ENCODE measurements at regions not wholly inside any gene's neighbourhood (a gene's known extent, or its start where the extent isn't known, plus 50 kb on each side); places are given as distances from the start of the nearest gene placed in this dataset.

- DNase-seq (ENCODE audit: low read depth), result no peak
These were observed 181.4 kb upstream of the TLE3 start for GRCh38 chr15:70279096-70279495.

GRCh38 chr15:70278644-70279043 lies 180.9 kb upstream of the TLE3 start:
- DNase-seq (ENCODE audit: low read depth), result no peak

GRCh38 chr15:70277556-70277955 lies 179.8 kb upstream of the TLE3 start:
- DNase-seq (ENCODE audit: low read depth), result no peak

GRCh38 chr15:70276401-70276800 lies 178.7 kb upstream of the TLE3 start:
- no peak for DNase-seq (ENCODE audit: low read depth)

- no peak for DNase-seq (ENCODE audit: low read depth)
These were observed 177.9 kb upstream of the TLE3 start for GRCh38 chr15:70275461-70276138.

DNA sequence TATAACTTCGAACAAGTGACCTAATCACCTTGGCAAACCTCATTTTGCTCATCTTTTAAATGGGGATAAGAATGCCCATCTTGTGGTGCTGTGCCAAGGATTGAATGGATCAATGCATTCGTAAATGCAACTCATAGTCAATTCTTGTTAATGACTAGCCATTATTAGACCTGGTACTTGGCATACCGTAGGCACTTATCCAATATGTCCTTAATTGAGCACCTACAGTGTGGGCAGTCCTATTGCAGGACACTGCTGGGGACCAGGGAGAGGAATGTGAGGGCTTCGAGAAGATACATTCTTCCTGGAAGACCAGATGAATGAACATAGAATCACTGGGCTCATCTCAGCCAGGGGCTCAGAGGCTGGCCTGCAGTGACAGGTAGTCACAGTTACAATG lies 177.2 kb upstream of the TLE3 start:
- DNase-seq (ENCODE audit: low read depth), result no peak

- no peak for DNase-seq (ENCODE audit: low read depth)
These were observed 176.7 kb upstream of the TLE3 start for GRCh38 chr15:70274255-70274880.

- DNase-seq (ENCODE audit: low read depth), result no peak
These were observed 176.1 kb upstream of the TLE3 start for GRCh38 chr15:70273808-70274207.

DNA sequence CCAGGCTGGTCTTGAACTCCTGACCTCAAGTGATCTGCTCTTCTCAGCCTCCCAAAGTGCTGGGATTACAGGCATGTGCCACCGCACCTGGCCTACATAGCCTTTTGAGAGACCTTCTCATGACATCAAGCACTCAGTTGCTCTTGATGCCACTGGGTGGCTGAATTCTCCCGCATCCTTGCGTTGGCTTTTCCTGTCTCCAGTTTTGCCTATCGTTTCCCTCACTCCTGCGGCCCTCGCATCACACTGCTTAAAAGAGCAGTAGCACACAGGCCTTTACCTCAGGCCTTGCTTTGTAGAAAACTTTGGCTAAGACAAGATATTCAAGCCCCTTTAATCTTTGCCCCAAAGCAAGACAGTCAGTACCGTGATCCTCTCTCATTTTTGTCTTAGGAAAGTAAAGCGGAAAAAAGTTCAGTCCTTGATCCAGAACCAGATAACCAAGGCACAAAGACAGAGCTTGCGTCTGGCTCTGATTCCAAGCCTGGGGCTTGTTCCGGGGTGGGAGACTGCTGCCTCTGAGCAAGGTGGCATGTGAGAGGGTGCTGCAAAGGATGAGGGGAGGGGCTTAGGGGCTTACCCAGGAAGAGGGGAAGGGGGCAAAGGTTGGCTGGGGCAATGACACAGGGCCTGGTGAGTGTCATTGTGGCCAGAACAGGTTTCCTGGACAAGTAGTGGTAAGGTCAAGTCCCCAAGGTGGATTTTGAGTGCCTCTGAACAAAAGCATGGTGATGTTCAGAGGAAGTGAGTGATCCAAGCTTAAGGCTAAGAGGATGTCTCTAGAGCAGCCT lies 175.0 kb upstream of the TLE3 start:
- DNase-seq (ENCODE audit: low read depth), result no peak

GRCh38 chr15:70271422-70272088 lies 173.8 kb upstream of the TLE3 start:
- peak; percentile 94 for DNase-seq (ENCODE audit: low read depth)

- no peak for DNase-seq (ENCODE audit: low read depth)
These were observed 173.0 kb upstream of the TLE3 start for GRCh38 chr15:70270752-70271111.

DNA sequence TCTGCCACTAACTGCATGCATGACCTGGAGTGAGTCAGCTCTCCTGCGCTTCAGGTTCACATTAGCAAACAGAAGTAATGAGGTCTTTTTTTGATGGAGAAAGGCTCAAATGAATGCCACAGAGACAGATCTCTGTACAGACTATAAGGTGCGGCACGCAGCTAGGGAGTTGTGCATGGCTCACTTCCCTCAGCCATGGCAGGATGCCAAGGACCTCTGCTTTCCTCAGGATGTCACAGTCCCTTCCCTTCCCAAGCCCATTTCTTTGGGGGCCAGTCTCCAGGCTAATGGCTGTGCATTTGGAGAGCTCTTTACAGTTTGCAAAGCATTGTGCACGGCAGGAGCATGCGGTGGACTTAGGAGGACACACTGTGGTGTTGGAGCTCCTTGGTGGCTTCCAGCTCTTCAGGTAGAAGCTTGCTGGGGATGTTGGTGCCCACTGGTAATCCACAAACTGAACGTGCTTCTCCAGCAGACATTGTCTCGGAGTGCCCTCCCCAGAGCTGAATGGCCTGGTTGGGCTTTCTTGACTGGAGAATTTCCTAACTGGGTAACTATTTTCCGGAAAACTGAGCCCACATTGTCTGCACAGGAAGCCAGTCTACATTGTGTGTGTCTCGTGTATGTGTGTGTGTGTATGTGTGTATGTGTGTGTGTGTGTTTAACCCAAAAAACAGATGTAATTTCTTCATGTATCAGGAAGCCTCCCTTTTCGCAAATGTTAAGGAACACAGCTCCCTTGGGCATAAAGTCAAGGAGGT lies 172.5 kb upstream of the TLE3 start:
- DNase-seq (ENCODE audit: low read depth), result no peak

- no peak for DNase-seq (ENCODE audit: low read depth)
These were observed 171.7 kb upstream of the TLE3 start for GRCh38 chr15:70269311-70269911.

DNA sequence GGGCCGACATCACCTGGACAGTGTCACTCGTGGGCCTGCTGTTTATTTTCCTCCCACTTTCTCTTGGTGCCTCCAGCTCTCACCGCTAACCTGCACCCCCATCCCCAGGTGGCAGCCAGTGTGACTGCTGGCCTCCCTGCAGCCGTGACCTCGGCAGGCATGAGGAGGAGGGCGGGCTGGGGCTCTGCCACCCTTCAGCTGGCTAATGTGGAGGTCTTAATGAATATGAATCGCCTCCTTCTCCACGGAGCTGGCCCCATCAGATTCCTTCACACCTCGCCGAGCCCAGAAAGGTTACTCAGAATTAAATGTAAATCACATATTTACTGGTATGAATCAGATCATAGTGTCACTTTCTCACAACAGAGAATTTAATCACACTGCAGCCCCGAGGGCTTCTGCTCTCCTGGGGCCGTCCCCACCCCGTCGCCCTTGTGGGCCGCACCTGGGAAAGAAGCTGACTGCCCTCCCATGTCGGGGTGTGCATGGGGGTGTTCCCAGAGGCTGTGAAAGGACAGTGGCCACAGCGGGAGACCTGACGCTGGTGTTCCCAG lies 171.1 kb upstream of the TLE3 start:
- no peak for DNase-seq (ENCODE audit: low read depth)

- DNase-seq (ENCODE audit: low read depth), result peak; percentile 70
These were observed 170.2 kb upstream of the TLE3 start for GRCh38 chr15:70267879-70268278.

DNA sequence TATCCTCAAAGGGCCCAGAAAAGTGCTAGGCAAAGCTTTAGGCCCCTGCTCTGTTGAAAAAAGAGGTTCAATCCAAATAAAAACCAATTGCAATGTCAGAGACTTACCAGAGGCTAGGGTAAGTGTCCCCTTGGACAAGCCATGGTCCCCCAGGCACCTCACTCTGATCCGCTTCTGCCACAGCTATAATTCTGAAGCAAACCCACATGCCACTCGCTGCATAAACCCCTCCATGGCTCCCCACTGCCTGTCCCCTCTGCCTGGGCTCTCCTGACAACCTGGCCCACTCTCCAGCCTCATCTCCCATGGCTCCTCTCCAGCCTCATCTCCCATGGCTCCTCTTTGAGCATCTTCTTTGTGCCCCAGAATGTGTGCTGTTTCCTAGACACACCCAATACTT lies 169.6 kb upstream of the TLE3 start:
- DNase-seq (ENCODE audit: low read depth), result no peak

DNA sequence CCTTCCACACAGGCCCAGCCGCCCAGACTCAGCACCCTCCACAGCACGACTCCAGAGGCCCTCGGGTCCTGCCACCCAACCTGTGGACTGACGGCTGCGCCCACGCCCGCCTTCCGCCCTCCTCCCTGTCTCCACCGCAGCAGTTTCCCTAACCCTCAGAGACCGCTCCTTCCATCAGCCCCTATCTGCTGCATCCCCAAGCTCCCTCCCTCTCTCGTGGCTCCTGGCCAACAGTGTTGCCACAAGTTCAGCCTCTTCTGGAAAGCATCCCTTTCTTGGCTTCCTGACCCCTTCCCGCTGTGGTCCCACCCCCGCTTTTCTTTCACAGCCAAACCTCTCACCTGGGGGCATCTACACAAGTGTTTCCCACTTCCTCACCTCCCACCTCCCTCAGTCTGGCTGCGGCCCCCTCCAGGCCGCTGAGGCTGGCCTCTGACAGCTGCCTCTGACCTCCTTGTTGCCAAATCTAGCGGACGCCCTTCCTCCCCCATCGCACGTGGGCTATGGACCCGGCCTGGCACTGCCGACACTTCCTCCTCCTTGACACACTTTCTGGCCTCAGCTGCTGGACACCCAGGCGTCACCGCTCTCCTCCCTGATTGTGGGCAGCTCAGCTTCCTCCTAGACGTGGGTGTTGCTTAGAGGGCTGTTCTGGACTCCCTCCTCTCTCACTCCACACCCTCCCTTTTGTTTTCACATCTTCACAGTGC lies 168.8 kb upstream of the TLE3 start:
- no peak for DNase-seq (ENCODE audit: low read depth)

- DNase-seq (ENCODE audit: low read depth), result no peak
These were observed 168.3 kb upstream of the TLE3 start for GRCh38 chr15:70265986-70266385.

GRCh38 chr15:70265466-70265978 lies 167.8 kb upstream of the TLE3 start:
- no peak for DNase-seq (ENCODE audit: low read depth)

DNA sequence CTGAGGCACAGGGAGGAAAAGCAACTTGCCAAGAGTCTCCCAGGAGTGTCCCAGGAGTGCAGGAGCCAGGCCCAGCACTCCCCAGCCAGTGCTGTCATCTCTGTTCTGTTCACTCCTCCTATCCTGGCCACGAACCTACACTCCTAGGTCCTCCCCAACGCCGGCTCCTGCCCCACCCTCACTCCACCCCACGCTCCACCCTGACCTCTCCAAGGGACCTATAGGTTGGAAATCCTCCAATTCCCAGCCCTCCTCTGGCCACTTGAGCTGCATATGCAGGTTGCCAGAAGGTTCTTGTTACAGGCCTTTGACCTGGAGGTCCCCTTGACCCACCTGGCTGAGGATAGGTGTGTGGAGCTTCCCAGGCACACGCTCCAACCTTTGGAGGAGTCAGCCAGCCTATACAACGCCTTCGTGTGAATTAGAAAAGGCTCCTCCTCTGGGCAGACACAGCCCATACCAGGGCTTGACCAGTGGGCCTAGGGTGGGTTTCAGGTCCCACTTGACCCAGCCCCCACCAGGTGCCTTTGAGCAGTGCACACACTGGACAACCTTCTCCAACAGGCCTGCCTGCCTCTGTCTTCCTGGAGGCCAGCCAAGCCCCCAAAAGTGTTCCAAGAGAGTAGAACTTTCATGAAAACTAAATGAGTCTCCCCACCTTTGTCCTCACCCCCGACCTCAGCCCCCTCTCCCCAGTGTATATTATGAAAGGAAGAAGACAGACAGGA lies 167.2 kb upstream of the TLE3 start:
- DNase-seq (ENCODE audit: low read depth), result no peak

Measured in ELR (cell line).